Adipocyte (in vitro differentiated cells): ENCODE measurements at regions not wholly inside any gene's neighbourhood (a gene's known extent, or its start where the extent isn't known, plus 50 kb on each side); places are given as distances from the start of the nearest gene placed in this dataset.
"Not testable (repeated sequence)": the region's sequence is repeated elsewhere in the genome, so short reads cannot be mapped to it uniquely, and the experiment has no call there.

ENCODE experiments used
- DNase-seq: peaks from one replicate; pipeline ENCODE4 v3.0.0-alpha.2; 2015; ENCODE audit warnings: low read depth
- H3K27me3 ChIP-seq: replicated peaks from 2 replicates; pipeline ENCODE4 v1.7.0; 2013; ENCODE audit warnings: mild to moderate bottlenecking, low read length, moderate library complexity; ENCODE audit not compliant: control insufficient read depth, insufficient read depth
- H3K36me3 ChIP-seq: 2 replicates; pipeline ENCODE4 v1.7.0; 2013; ENCODE audit warnings: low read length, mild to moderate bottlenecking, moderate library complexity; ENCODE audit not compliant: control insufficient read depth, insufficient read depth, severe bottlenecking
- H3K4me1 ChIP-seq: 2 replicates; pipeline ENCODE4 v1.7.0; 2013; ENCODE audit warnings: mild to moderate bottlenecking, low read length, moderate library complexity; ENCODE audit not compliant: control insufficient read depth, insufficient read depth
- H3K4me3 ChIP-seq: 2 replicates; pipeline ENCODE4 v1.7.0; 2013; ENCODE audit warnings: mild to moderate bottlenecking, low read length, moderate library complexity
- H3K9ac ChIP-seq: 2 replicates; pipeline ENCODE4 v1.7.0; 2013; ENCODE audit warnings: mild to moderate bottlenecking, low read length, moderate library complexity
- H3K9me3 ChIP-seq: 2 replicates; pipeline ENCODE4 v1.7.0; 2013; ENCODE audit warnings: mild to moderate bottlenecking, low read length, moderate library complexity; ENCODE audit not compliant: control insufficient read depth

DNA sequence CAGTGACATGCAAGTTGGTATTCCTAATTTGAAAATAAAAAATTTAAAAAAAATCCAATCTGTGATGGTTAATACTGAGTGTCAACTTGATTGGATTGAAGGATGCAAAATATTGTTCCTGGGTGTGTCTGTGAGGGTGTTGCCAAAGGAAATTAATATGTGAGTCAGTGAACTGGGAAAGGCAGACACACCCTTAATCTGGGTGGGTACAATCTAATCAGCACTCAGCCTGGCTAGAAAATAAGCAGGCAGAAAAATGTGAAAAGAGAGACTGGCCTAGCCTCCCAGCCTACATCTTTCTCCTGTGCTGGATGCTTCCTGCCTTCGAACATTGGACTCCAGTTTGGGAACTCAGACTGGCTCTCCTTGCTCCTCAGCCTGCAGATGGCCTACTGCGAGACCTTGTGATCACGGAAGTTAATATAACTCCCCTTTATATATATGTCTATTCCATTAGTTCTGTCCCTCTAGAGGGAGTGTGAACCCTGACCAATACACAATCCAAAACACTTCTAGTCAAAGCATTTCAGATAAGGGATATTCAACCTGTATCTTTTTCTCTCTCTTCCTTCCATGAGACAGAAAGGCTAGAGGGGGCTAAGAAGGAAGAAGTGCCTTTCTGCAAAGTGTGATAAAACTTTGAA is 712.9 kb upstream of the ADGRL3 start:
- not testable (repeated sequence) for H3K4me3 ChIP-seq, H3K9me3 ChIP-seq, H3K9ac ChIP-seq, H3K4me1 ChIP-seq, H3K36me3 ChIP-seq, H3K27me3 ChIP-seq, DNase-seq

GRCh38 chr4:60500810-60501209 is 699.3 kb upstream of the ADGRL3 start:
- DNase-seq, result peak; percentile 14
- no peak overlapping the region for H3K4me3 ChIP-seq

DNA sequence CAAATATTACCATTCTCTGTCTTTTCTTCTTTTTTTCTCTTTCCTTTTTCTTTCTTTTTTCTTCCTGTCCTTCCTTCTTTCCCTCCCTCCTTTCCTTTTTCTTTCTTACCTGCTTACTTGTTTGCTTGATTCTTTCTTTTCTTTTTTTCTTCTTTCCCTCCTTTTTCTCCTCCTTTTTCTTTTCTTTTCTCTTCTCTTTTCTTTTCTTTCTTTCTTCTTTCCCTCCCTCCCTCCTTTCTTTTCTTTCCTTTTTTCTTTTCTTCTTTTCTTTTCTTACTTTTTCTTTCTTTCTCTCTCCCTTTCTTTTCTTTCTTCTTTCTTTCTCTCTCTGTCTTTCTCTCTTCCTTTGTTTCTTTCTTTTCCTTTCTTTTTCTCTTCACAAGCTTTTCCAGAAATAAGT is 697.4 kb upstream of the ADGRL3 start:
- Histone ChIP-seq H3K9me3 (no peaks in the 10 kb centered on the region), H3K36me3 (no peaks in the 10 kb centered on the region), H3K9ac (no peak overlapping the region), H3K27me3 (no peaks in the 10 kb centered on the region), H3K4me1 (no peaks in the 10 kb centered on the region), H3K4me3 (no peak overlapping the region)
- no peak for DNase-seq

More at GRCh38 chr4:60500810-60501209, 699.3 kb upstream of the ADGRL3 start:
- Histone ChIP-seq H3K9ac (no peak overlapping the region), H3K4me1 (no peaks in the 10 kb centered on the region), H3K9me3 (no peaks in the 10 kb centered on the region), H3K36me3 (no peaks in the 10 kb centered on the region), H3K27me3 (no peaks in the 10 kb centered on the region)

- no peaks in the 10 kb centered on the region for H3K27me3 ChIP-seq
- H3K4me1 ChIP-seq, result no peaks in the 10 kb centered on the region
- H3K4me3 ChIP-seq, result no peak overlapping the region
- no peak overlapping the region for H3K9ac ChIP-seq
- no peak for DNase-seq
- H3K9me3 ChIP-seq, result peaks cover 14% of the 10 kb centered on the region
- no peaks in the 10 kb centered on the region for H3K36me3 ChIP-seq
Measured at GRCh38 chr4:60506061-60506460, 694.1 kb upstream of the ADGRL3 start.

DNA sequence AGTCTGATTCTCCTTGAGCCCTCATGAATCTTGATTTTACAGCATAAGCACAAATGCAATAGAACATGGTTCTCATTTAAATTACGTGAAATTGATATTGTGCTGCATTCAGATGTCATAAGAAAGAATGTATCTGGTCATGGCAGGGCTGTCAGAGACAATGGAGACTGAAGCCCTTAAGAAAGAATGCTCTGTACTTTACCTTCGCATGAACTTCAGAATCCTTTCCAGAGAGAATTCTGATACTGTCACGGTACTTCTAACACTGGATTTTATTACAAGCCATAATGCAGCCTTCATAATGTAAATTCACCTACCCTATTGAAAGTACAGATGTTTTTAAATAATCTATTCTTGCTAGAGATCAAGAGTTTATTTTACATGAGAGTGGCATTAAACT is 677.9 kb upstream of the ADGRL3 start:
- Histone ChIP-seq H3K4me3 (no peak overlapping the region), H3K9ac (no peak overlapping the region), H3K27me3 (no peaks in the 10 kb centered on the region), H3K9me3 (no peaks in the 10 kb centered on the region), H3K36me3 (no peaks in the 10 kb centered on the region), H3K4me1 (no peaks in the 10 kb centered on the region)
- DNase-seq, result peak; percentile 36

- no peaks in the 10 kb centered on the region for H3K4me1 ChIP-seq
- H3K9ac ChIP-seq, result no peak overlapping the region
- H3K36me3 ChIP-seq, result no peaks in the 10 kb centered on the region
- H3K27me3 ChIP-seq, result no peaks in the 10 kb centered on the region
- no peak for DNase-seq
- H3K9me3 ChIP-seq, result no peaks in the 10 kb centered on the region
- H3K4me3 ChIP-seq, result no peak overlapping the region
Measured at GRCh38 chr4:60531776-60532379, 668.2 kb upstream of the ADGRL3 start.

- Histone ChIP-seq H3K4me3 (no peak overlapping the region), H3K9ac (no peak overlapping the region), H3K9me3 (no peaks in the 10 kb centered on the region), H3K4me1 (no peaks in the 10 kb centered on the region), H3K27me3 (no peaks in the 10 kb centered on the region), H3K36me3 (no peaks in the 10 kb centered on the region)
- peak; percentile 11 for DNase-seq
Measured at GRCh38 chr4:60544981-60545380, 655.1 kb upstream of the ADGRL3 start.

- DNase-seq, result no peak
- Histone ChIP-seq H3K27me3 (peaks cover 4% of the 10 kb centered on the region), H3K9ac (no peak overlapping the region), H3K4me1 (no peaks in the 10 kb centered on the region), H3K4me3 (no peak overlapping the region), H3K36me3 (no peaks in the 10 kb centered on the region), H3K9me3 (no peaks in the 10 kb centered on the region)
Measured at GRCh38 chr4:60562334-60562733, 637.8 kb upstream of the ADGRL3 start.

DNA sequence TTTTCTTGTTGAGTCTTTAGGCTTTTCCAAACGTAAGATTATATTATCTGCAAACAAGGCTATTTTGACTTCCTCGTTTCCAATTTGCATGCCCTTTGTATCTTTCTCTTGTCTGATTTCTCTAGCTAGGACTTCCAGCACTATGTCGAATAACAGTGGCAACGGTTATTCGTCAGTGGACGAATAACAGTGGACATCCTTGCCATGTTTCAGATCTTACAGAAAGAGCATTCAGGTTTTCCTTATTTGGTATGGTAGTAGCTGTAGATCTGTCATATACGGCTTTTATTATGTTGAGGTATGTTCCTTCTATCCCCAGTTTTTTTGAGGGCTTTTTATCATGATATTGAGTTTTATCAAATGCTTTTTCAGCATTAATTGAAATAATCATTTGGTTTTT is 634.6 kb upstream of the ADGRL3 start:
- H3K36me3 ChIP-seq, result no peaks in the 10 kb centered on the region
- H3K9ac ChIP-seq, result no peak overlapping the region
- H3K27me3 ChIP-seq, result no peaks in the 10 kb centered on the region
- no peaks in the 10 kb centered on the region for H3K4me1 ChIP-seq
- H3K4me3 ChIP-seq, result no peak overlapping the region
- peaks cover 4% of the 10 kb centered on the region for H3K9me3 ChIP-seq
- no peak for DNase-seq

- Histone ChIP-seq H3K4me1 (no peaks in the 10 kb centered on the region), H3K9ac (no peak overlapping the region), H3K36me3 (no peaks in the 10 kb centered on the region), H3K4me3 (no peak overlapping the region), H3K9me3 (no peaks in the 10 kb centered on the region), H3K27me3 (no peaks in the 10 kb centered on the region)
- DNase-seq, result no peak
Measured at GRCh38 chr4:60575336-60575735, 624.8 kb upstream of the ADGRL3 start.

GRCh38 chr4:60579335-60579734 is 620.8 kb upstream of the ADGRL3 start:
- DNase-seq, result peak; percentile 4
- no peaks in the 10 kb centered on the region for H3K27me3 ChIP-seq
- no peak overlapping the region for H3K9ac ChIP-seq
- no peaks in the 10 kb centered on the region for H3K9me3 ChIP-seq
- no peaks in the 10 kb centered on the region for H3K4me1 ChIP-seq
- H3K36me3 ChIP-seq, result no peaks in the 10 kb centered on the region
- no peak overlapping the region for H3K4me3 ChIP-seq
